ENCODE measurements at regions not wholly inside any gene's neighbourhood (a gene's known extent, or its start where the extent isn't known, plus 50 kb on each side); places are given as distances from the start of the nearest gene placed in this dataset.

DNA sequence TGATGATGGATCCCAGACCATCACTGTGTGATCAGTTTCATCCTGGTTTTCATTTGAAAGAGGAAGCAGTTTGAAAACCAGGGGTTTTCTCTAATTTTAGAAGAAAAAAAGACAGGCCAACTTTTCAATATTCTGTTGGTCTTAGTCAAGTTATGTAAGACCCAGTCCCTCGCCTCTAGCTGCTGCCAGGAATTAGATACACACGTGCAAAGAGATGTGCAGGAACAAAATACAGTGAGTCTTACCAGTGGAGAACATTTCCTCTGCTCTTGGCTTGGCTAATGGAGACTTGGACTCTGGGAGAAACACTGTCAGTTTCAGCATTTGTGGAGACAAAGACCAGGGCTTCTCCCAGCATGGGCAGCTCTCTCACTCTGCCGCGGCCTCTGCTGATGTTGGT, 214.9 kb upstream of the C2CD4B start:
- no peak overlapping the region for H3K14ac ChIP-seq (ENCODE audit: low read length)
- H3K27ac ChIP-seq (replicated peaks; ENCODE audit: low read length), result no peak overlapping the region
- H2BK12ac ChIP-seq (ENCODE audit: low read length), result no peak overlapping the region
- no peak overlapping the region for H3K23ac ChIP-seq (ENCODE audit: low read depth, low read length, poor library complexity)
- no peak overlapping the region for H2AFZ ChIP-seq (ENCODE audit: low read length)
- no peak overlapping the region for H2BK5ac ChIP-seq (ENCODE audit: low read length)
- no peaks in the 10 kb centered on the region for H3K36me3 ChIP-seq (replicated peaks in 1 of 2; ENCODE audit: control insufficient read depth in 2 of 2, insufficient read depth in 2 of 2, low read length in 2 of 2)
- H3K18ac ChIP-seq (ENCODE audit: low read length), result no peak overlapping the region
- H3K4ac ChIP-seq (ENCODE audit: low read length), result no peak overlapping the region
- WGBS, 2 donors (ENCODE audit: extremely low coverage in 2 of 2, insufficient read length in 2 of 2, insufficient replicate concordance in 1 of 2), result no CpG with 5 or more reads among the region's 4 CpGs
- no peak overlapping the region for H4K8ac ChIP-seq (ENCODE audit: low read depth, low read length)
- H3K9ac ChIP-seq (ENCODE audit: low read depth, low read length, poor library complexity), result no peak overlapping the region
- DNase-seq (ENCODE audit: low spot score), result no peak
- H2BK15ac ChIP-seq (ENCODE audit: low read length), result no peak overlapping the region
- no peaks in the 10 kb centered on the region for H3K9me3 ChIP-seq (replicated peaks in 1 of 2; ENCODE audit: control insufficient read depth in 2 of 2, insufficient read depth in 1 of 2, low read depth in 1 of 2, low read length in 2 of 2)
- no peaks in the 10 kb centered on the region for H3K79me1 ChIP-seq (ENCODE audit: low read depth, low read length)
- H3K4me2 ChIP-seq (ENCODE audit: insufficient read depth, low read length, poor library complexity, severe bottlenecking), result no peak overlapping the region
- no peaks in the 10 kb centered on the region for H3K4me1 ChIP-seq (ENCODE audit: control insufficient read depth in 2 of 2, insufficient read depth in 1 of 2, low read depth in 1 of 2, low read length in 2 of 2)
- H3K27me3 ChIP-seq (ENCODE audit: control insufficient read depth in 3 of 3, insufficient read depth in 3 of 3, low read depth in 1 of 3, low read length in 3 of 3), result peaks cover 0 to 7% (median 0%) of the 10 kb centered on the region in 3 experiments
- H3K4me3 ChIP-seq (ENCODE audit: low read length in 2 of 2), result no peak overlapping the region
- no peak overlapping the region for H4K91ac ChIP-seq (ENCODE audit: low read depth, low read length, poor library complexity)
- H2BK120ac ChIP-seq (ENCODE audit: low read depth, low read length), result no peak overlapping the region
- no peak overlapping the region for H2AK5ac ChIP-seq (ENCODE audit: low read depth, low read length)

GRCh38 chr15:62382046-62382445, 217.0 kb upstream of the C2CD4B start:
- Histone ChIP-seq H3K36me3 (replicated peaks in 1 of 2; ENCODE audit: control insufficient read depth in 2 of 2, insufficient read depth in 2 of 2, low read length in 2 of 2) (no peaks in the 10 kb centered on the region), H2BK120ac (ENCODE audit: low read depth, low read length) (no peak overlapping the region), H3K4me2 (ENCODE audit: insufficient read depth, low read length, poor library complexity, severe bottlenecking) (no peak overlapping the region), H3K14ac (ENCODE audit: low read length) (no peak overlapping the region), H4K91ac (ENCODE audit: low read depth, low read length, poor library complexity) (no peak overlapping the region), H3K9ac (ENCODE audit: low read depth, low read length, poor library complexity) (no peak overlapping the region), H3K27me3 (ENCODE audit: control insufficient read depth in 3 of 3, insufficient read depth in 3 of 3, low read depth in 1 of 3, low read length in 3 of 3) (peaks cover 0 to 7% (median 0%) of the 10 kb centered on the region in 3 experiments), H3K4me1 (ENCODE audit: control insufficient read depth in 2 of 2, insufficient read depth in 1 of 2, low read depth in 1 of 2, low read length in 2 of 2) (no peaks in the 10 kb centered on the region), H2BK12ac (ENCODE audit: low read length) (no peak overlapping the region), H4K8ac (ENCODE audit: low read depth, low read length) (no peak overlapping the region), H3K23ac (ENCODE audit: low read depth, low read length, poor library complexity) (no peak overlapping the region), H2BK15ac (ENCODE audit: low read length) (no peak overlapping the region), H2AFZ (ENCODE audit: low read length) (no peak overlapping the region), H3K27ac (replicated peaks; ENCODE audit: low read length) (no peak overlapping the region), H3K79me1 (ENCODE audit: low read depth, low read length) (no peaks in the 10 kb centered on the region), H3K4ac (ENCODE audit: low read length) (no peak overlapping the region), H3K4me3 (ENCODE audit: low read length in 2 of 2) (no peak overlapping the region), H3K9me3 (replicated peaks in 1 of 2; ENCODE audit: control insufficient read depth in 2 of 2, insufficient read depth in 1 of 2, low read depth in 1 of 2, low read length in 2 of 2) (no peaks in the 10 kb centered on the region), H3K18ac (ENCODE audit: low read length) (no peak overlapping the region), H2AK5ac (ENCODE audit: low read depth, low read length) (no peak overlapping the region), H2BK5ac (ENCODE audit: low read length) (no peak overlapping the region)
- DNase-seq (ENCODE audit: low spot score), result no peak
- no CpG with 5 or more reads among the region's 1 CpG for WGBS, 2 donors (ENCODE audit: extremely low coverage in 2 of 2, insufficient read length in 2 of 2, insufficient replicate concordance in 1 of 2)

DNA sequence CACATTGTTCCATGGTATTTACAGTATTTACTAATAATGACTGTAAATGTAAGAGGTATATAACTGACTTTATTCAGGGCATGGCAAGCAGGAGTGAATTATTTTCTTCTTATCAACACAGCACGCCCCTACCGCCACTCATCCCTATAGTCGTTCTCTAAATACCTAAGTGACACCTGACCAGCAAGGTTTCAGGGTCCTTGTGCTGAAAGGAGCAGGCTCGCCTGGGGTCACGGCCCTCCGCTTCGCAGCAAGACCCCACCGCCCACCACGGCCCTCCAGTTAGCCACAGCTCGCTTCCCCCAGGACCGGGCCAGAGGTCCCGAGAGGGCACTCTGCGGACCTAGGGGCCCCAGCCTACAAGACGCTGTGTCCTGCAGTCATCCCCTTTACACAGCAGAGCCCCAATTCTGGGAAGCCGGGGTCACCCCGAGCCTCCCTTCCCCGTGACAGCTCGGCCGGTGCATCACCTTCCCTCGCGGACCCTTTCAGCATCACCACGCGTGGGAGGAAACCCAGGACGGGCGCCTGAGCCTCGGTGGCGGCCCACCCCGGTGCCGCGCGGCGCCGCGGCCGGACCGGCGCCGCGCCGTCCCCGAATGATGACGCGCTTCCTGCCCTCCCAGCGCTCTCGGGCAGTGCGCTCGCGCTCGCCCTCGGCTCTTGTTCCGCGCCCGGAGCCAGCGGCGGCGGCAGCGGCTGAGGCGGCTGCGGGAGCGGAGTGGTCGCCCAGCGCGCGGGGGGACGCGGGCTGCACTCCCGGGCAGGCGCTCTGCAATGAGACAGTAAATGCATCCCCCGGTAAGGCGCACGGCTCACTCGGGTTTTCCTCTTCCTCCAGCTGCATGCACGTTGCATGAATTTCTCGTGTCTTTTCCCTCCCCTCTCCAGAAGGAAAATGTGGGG, 225.1 kb upstream of the C2CD4B start, which contains the start of gene TLN2:
TLN2 (plus strand) TSS at position 666 of the 906 bp plus-strand sequence.
- peak; percentile 76 for DNase-seq (ENCODE audit: low spot score)
- peak within 1 kb of the TSS; percentile 84 for H4K8ac ChIP-seq (ENCODE audit: low read depth, low read length)
- H3K23ac ChIP-seq (ENCODE audit: low read depth, low read length, poor library complexity), result peak within 1 kb of the TSS; percentile 94
- peak within 1 kb of the TSS; percentile 23 for H2BK15ac ChIP-seq (ENCODE audit: low read length)
- H2BK120ac ChIP-seq (ENCODE audit: low read depth, low read length), result no peak within 1 kb of the TSS
- H2AFZ ChIP-seq (ENCODE audit: low read length), result peak within 1 kb of the TSS; percentile 99
- H3K4me1 ChIP-seq (ENCODE audit: control insufficient read depth in 2 of 2, insufficient read depth in 1 of 2, low read depth in 1 of 2, low read length in 2 of 2), result peaks cover 7 to 12% of the 10 kb centered on the region in 2 donors
- H3K36me3 ChIP-seq (replicated peaks in 1 of 2; ENCODE audit: control insufficient read depth in 2 of 2, insufficient read depth in 2 of 2, low read length in 2 of 2), result no peaks in the 10 kb centered on the region
- no peak within 1 kb of the TSS for H2BK12ac ChIP-seq (ENCODE audit: low read length)
- peak within 1 kb of the TSS; percentile 98 to 99 for H3K4me3 ChIP-seq (ENCODE audit: low read length in 2 of 2)
- peak within 1 kb of the TSS; percentile 97 for H3K18ac ChIP-seq (ENCODE audit: low read length)
- peak within 1 kb of the TSS; percentile 98 for H3K4me2 ChIP-seq (ENCODE audit: insufficient read depth, low read length, poor library complexity, severe bottlenecking)
- peak within 1 kb of the TSS; percentile 87 for H3K9ac ChIP-seq (ENCODE audit: low read depth, low read length, poor library complexity)
- no peaks in the 10 kb centered on the region for H3K9me3 ChIP-seq (replicated peaks in 1 of 2; ENCODE audit: control insufficient read depth in 2 of 2, insufficient read depth in 1 of 2, low read depth in 1 of 2, low read length in 2 of 2)
- H2BK5ac ChIP-seq (ENCODE audit: low read length), result peak within 1 kb of the TSS; percentile 72
- no peak within 1 kb of the TSS for H2AK5ac ChIP-seq (ENCODE audit: low read depth, low read length)
- no peak within 1 kb of the TSS for H3K4ac ChIP-seq (ENCODE audit: low read length)
- H3K14ac ChIP-seq (ENCODE audit: low read length), result peak within 1 kb of the TSS; percentile 83
- H4K91ac ChIP-seq (ENCODE audit: low read depth, low read length, poor library complexity), result no peak within 1 kb of the TSS
- WGBS, 2 donors (ENCODE audit: extremely low coverage in 2 of 2, insufficient read length in 2 of 2, insufficient replicate concordance in 1 of 2), result no CpG with 5 or more reads among the region's 74 CpGs
- H3K27ac ChIP-seq (replicated peaks; ENCODE audit: low read length), result no peak within 1 kb of the TSS
- peaks cover 0 to 4% (median 0%) of the 10 kb centered on the region in 3 experiments for H3K27me3 ChIP-seq (ENCODE audit: control insufficient read depth in 3 of 3, insufficient read depth in 3 of 3, low read depth in 1 of 3, low read length in 3 of 3)
- peaks cover 3% of the 10 kb centered on the region for H3K79me1 ChIP-seq (ENCODE audit: low read depth, low read length)
